Liver (tissue), 7 donors: ENCODE measurements at regions not wholly inside any gene's neighbourhood (a gene's known extent, or its start where the extent isn't known, plus 50 kb on each side); places are given as distances from the start of the nearest gene placed in this dataset.

Experiments used
- DNase-seq: peaks from one replicate; pipeline ENCODE4 v3.0.0-alpha.2; 2017; ENCODE audit warnings: low spot score
- H3K27ac ChIP-seq, 2 donors: one replicate each; pipeline ENCODE4 v1.7.0; 2013; ENCODE audit warnings: inconsistent platforms in 2 of 2, low read length in 2 of 2, control low read depth in 1 of 2, low read depth in 1 of 2, mild to moderate bottlenecking in 1 of 2
- H3K27me3 ChIP-seq, 4 donors: one replicate each; pipeline versions ENCODE4 v1.6.1 to v1.7.0; 2013; ENCODE audit warnings: low read length in 3 of 4, inconsistent platforms in 1 of 4, mild to moderate bottlenecking in 1 of 4, moderate library complexity in 1 of 4; ENCODE audit not compliant: control insufficient read depth in 4 of 4, insufficient read depth in 4 of 4
- H3K36me3 ChIP-seq, 4 donors: one replicate each; pipeline versions ENCODE4 v1.6.1 to v1.7.0; 2013; ENCODE audit warnings: low read length in 3 of 4, mild to moderate bottlenecking in 3 of 4, low read depth in 1 of 4, moderate library complexity in 1 of 4; ENCODE audit not compliant: control insufficient read depth in 4 of 4, insufficient read depth in 3 of 4
- H3K4me1 ChIP-seq, 4 donors: one replicate each; pipeline versions ENCODE4 v1.6.1 to v1.7.0; 2013; ENCODE audit warnings: low read length in 3 of 4, mild to moderate bottlenecking in 3 of 4, moderate library complexity in 1 of 4; ENCODE audit not compliant: control insufficient read depth in 4 of 4, insufficient read depth in 4 of 4
- H3K4me3 ChIP-seq, 3 donors: one replicate each; pipeline versions ENCODE4 v1.6.1 to v1.7.0; 2013; ENCODE audit warnings: low read length in 3 of 3, control low read depth in 1 of 3, low read depth in 1 of 3, mild to moderate bottlenecking in 1 of 3
- H3K9ac ChIP-seq, 2 donors: one replicate each; pipeline ENCODE4 v1.7.0; 2013; ENCODE audit warnings: low read length in 2 of 2, mild to moderate bottlenecking in 2 of 2, moderate library complexity in 2 of 2, control low read depth in 1 of 2, low read depth in 1 of 2
- H3K9me3 ChIP-seq, 4 donors: one replicate each; pipeline versions ENCODE4 v1.6.1 to v1.7.0; 2013; ENCODE audit warnings: low read length in 3 of 4; ENCODE audit not compliant: control insufficient read depth in 4 of 4
- EGR1 ChIP-seq, 2 donors: IDR thresholded peaks; 2 replicates each; pipeline ENCODE4 v1.6.1; 2016 to 2018; ENCODE audit warnings: antibody characterized with exemption in 2 of 2, low read depth in 2 of 2
- FOXA1 ChIP-seq: IDR thresholded peaks from 2 replicates; pipeline ENCODE4 v1.6.1; 2016; ENCODE audit warnings: antibody characterized with exemption
- GABPA ChIP-seq, 2 donors: IDR thresholded peaks in 1 of 2; conservative IDR thresholded peaks in 1 of 2; 2 replicates each; pipeline ENCODE4 v1.6.1; 2016; ENCODE audit warnings: antibody characterized with exemption in 2 of 2, mild to moderate bottlenecking in 1 of 2, moderate library complexity in 1 of 2
- HNF4A ChIP-seq, 2 donors: conservative IDR thresholded peaks; 2 replicates each; pipeline ENCODE4 v1.6.1; 2016; ENCODE audit warnings: antibody characterized with exemption in 2 of 2, mild to moderate bottlenecking in 2 of 2
- HNF4G ChIP-seq: IDR thresholded peaks from 2 replicates; pipeline ENCODE4 v1.6.1; 2016; ENCODE audit warnings: antibody characterized with exemption
- JUND ChIP-seq, 2 donors: IDR thresholded peaks; 2 replicates each; pipeline ENCODE4 v1.6.1; 2016; ENCODE audit warnings: antibody characterized with exemption in 2 of 2
- NR2F2 ChIP-seq: IDR thresholded peaks from 2 replicates; pipeline ENCODE4 v1.6.1; 2016; ENCODE audit warnings: antibody characterized with exemption
- RAD21 ChIP-seq, 2 donors: IDR thresholded peaks; 2 replicates each; pipeline ENCODE4 v1.6.1; 2016; ENCODE audit warnings: antibody characterized with exemption in 2 of 2, mild to moderate bottlenecking in 2 of 2
- REST ChIP-seq: IDR thresholded peaks from 2 replicates; pipeline ENCODE4 v1.6.1; 2016; ENCODE audit warnings: antibody characterized with exemption, mild to moderate bottlenecking
- RXRA ChIP-seq, 2 donors: IDR thresholded peaks; 2 replicates each; pipeline ENCODE4 v1.6.1; 2017 to 2018; ENCODE audit warnings: antibody characterized with exemption in 2 of 2, mild to moderate bottlenecking in 1 of 2
- SP1 ChIP-seq: IDR thresholded peaks from 2 replicates; pipeline ENCODE4 v1.6.1; 2018; ENCODE audit warnings: antibody characterized with exemption, mild to moderate bottlenecking
- YY1 ChIP-seq: IDR thresholded peaks from 2 replicates; pipeline ENCODE4 v1.6.1; 2016; ENCODE audit warnings: antibody characterized with exemption, mild to moderate bottlenecking
- ZBTB33 ChIP-seq: IDR thresholded peaks from 2 replicates; pipeline ENCODE4 v1.6.1; 2016; ENCODE audit warnings: antibody characterized with exemption
- WGBS: extraction: QIAGEN DNeasy Blood & Tissue Kit; methylation state at CpG from one replicate; pipeline ENCODE4 v1.1.7; 2013; 5-methylcytosine and 5-hydroxymethylcytosine counted together
- TF ChIP-seq, protein P1 (sequence below): IDR thresholded peaks from 2 replicates; pipeline ENCODE4 v1.6.1; 2016; ENCODE audit warnings: antibody characterized with exemption
- donor health status: healthy.
- donor health status: healthy.
- donor health status: healthy.
- donor health status: healthy.

- H3K4me3 ChIP-seq = no peak overlapping the region
- TF ChIP-seq, protein P1, sequence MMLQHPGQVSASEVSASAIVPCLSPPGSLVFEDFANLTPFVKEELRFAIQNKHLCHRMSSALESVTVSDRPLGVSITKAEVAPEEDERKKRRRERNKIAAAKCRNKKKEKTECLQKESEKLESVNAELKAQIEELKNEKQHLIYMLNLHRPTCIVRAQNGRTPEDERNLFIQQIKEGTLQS = no peak
- TF ChIP-seq FOXA1 = no peak
- no peak for TF ChIP-seq GABPA (IDR thresholded peaks at IDR 0.05 in 1 of 2, conservative IDR thresholded peaks at IDR 0.05 in 1 of 2)
- no peak for TF ChIP-seq HNF4A (conservative IDR thresholded peaks at IDR 0.05)
- TF ChIP-seq YY1 = no peak
- no peaks in the 10 kb centered on the region for H3K4me1 ChIP-seq
- H3K36me3 ChIP-seq = no peaks in the 10 kb centered on the region
- H3K9ac ChIP-seq = no peak overlapping the region
- WGBS = 92% methylated on average over 2 of the region's 2 CpGs
- no peaks in the 10 kb centered on the region for H3K27me3 ChIP-seq
- no peaks in the 10 kb centered on the region for H3K9me3 ChIP-seq
- H3K27ac ChIP-seq = no peak overlapping the region
- no peak for DNase-seq
Measured at GRCh38 chr5:13601112-13601511, 343.4 kb downstream of the DNAH5 start.

DNA sequence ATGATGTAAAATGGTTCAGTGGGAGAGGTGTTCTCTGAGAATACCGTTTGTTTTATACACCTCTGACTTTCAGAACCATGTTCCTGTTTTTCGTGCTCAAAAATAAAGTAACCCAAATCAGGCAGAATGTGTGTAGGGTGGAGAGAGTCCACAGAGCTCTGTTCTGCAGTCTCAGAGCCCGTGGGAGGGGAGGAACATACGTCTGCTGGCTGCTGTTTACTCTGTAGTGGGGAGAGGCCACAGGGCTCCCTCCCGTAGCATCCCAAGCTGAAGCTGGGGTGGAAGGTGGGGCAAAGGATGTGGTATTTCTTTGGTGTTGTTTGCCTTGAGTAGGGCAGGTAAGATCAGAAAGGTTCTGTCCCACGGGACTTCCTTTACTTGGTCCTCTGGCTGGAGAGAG lies 348.5 kb downstream of the DNAH5 start:
- Histone ChIP-seq H3K4me3 (no peak overlapping the region), H3K9ac (no peak overlapping the region), H3K4me1 (peaks cover 0 to 3% (median 0%) of the 10 kb centered on the region in 4 donors), H3K9me3 (no peaks in the 10 kb centered on the region), H3K27ac (no peak overlapping the region), H3K36me3 (no peaks in the 10 kb centered on the region), H3K27me3 (no peaks in the 10 kb centered on the region)
- DNase-seq = no peak
- TF ChIP-seq RXRA (IDR thresholded peaks at IDR 0.05) (no peak), RAD21 (IDR thresholded peaks at IDR 0.05) (no peak), REST (no peak), ZBTB33 (no peak), NR2F2 (no peak), EGR1 (IDR thresholded peaks at IDR 0.05; ENCODE audit: low read depth in 2 of 2) (no peak), GABPA (IDR thresholded peaks at IDR 0.05 in 1 of 2, conservative IDR thresholded peaks at IDR 0.05 in 1 of 2) (no peak), JUND (IDR thresholded peaks at IDR 0.05) (no peak), SP1 (no peak), HNF4G (no peak), YY1 (no peak)
- WGBS = 60% methylated on average over 6 of the region's 6 CpGs

- Histone ChIP-seq H3K4me1 (peaks cover 0 to 3% (median 0%) of the 10 kb centered on the region in 4 donors), H3K36me3 (no peaks in the 10 kb centered on the region), H3K9me3 (no peaks in the 10 kb centered on the region), H3K27ac (no peak overlapping the region), H3K4me3 (no peak overlapping the region), H3K9ac (no peak overlapping the region), H3K27me3 (no peaks in the 10 kb centered on the region)
- WGBS = 67% methylated on average over 1 of the region's 1 CpG
- TF ChIP-seq RAD21 (IDR thresholded peaks at IDR 0.05) (no peak), RXRA (IDR thresholded peaks at IDR 0.05) (no peak), EGR1 (IDR thresholded peaks at IDR 0.05; ENCODE audit: low read depth in 2 of 2) (no peak), SP1 (no peak)
- DNase-seq = no peak
Measured at GRCh38 chr5:13591621-13592020, 352.9 kb downstream of the DNAH5 start.
